HepG2 (cell line): ENCODE measurements at regions not wholly inside any gene's neighbourhood (a gene's known extent, or its start where the extent isn't known, plus 50 kb on each side); places are given as distances from the start of the nearest gene placed in this dataset.

ENCODE experiments used
- ATAC-seq: fragments of 200-7000 bp; cut with Tn5 transposase; 3 replicates; pipeline ENCODE4 v1.9.1; 2020; ENCODE audit warnings: mild to moderate bottlenecking, moderate library complexity
- BruUV-seq: library from RNA; stranded (reverse); fragments of 400-500 nt; replicated peaks from 2 replicates; lab custom pipeline; 2021; lab: Mats Ljungman, UMichigan
- CTCF ChIA-PET: fragments of 300-600 bp; formaldehyde crosslinking; extraction: SDS; loops from one replicate; lab custom pipeline; 2021; ENCODE audit warnings: low total read pairs, inconsistent platforms, low intra/inter-chr PET ratio; lab: Yijun Ruan, JAX
- POLR2A ChIA-PET: fragments of 350-600 bp; sonication (Branson Sonifier 250); formaldehyde crosslinking; loops from one replicate; lab custom pipeline; 2020; ENCODE audit warnings: antibody characterized with exemption, inconsistent platforms; lab: Yijun Ruan, JAX
- DNase-seq: peaks from one replicate; pipeline ENCODE4 v3.0.0-alpha.2; 2015; ENCODE audit warnings: low spot score
- FAIRE-seq: peaks from 3 replicates; lab custom pipeline; 2011; peaks lifted over from hg19 to GRCh38; lab: Jason Lieb, UNC
- H2AFZ ChIP-seq: one replicate; pipeline ENCODE4 v1.6.1; 2011; ENCODE audit warnings: low read length, inconsistent platforms
- H3K27ac ChIP-seq: fragments of 300-600 bp; 3 replicates; pipeline ENCODE4 v1.8.0; 2011; ENCODE audit warnings: mixed run types, mild to moderate bottlenecking, mixed read lengths, low read length, inconsistent platforms; ENCODE audit not compliant: insufficient read depth; ENCODE audit errors: extremely low read length
- H3K27me3 ChIP-seq, 2 experiments: fragments of 200-600 bp in 1 of 2; 2 replicates in 1 of 2; 3 replicates in 1 of 2; pipeline versions ENCODE4 v1.6.0 to v1.8.0; 2011; ENCODE audit warnings: low read length in 2 of 2, mild to moderate bottlenecking in 2 of 2, moderate library complexity in 2 of 2, inconsistent platforms in 1 of 2; ENCODE audit not compliant: insufficient read depth in 2 of 2, control insufficient read depth in 1 of 2
- H3K36me3 ChIP-seq, 2 experiments: fragments of 200-600 bp in 1 of 2; replicated peaks in 1 of 2; 2 replicates in 1 of 2; 3 replicates in 1 of 2; pipeline versions ENCODE4 v1.5.1 to v1.8.0; 2011; ENCODE audit warnings: low read length in 2 of 2, inconsistent platforms in 1 of 2; ENCODE audit not compliant: insufficient read depth in 2 of 2, control insufficient read depth in 1 of 2
- H3K4me1 ChIP-seq: 2 replicates; pipeline ENCODE4 v1.5.1; 2012; ENCODE audit warnings: low read length, inconsistent platforms; ENCODE audit not compliant: insufficient read depth
- H3K4me2 ChIP-seq: 2 replicates; pipeline ENCODE4 v1.6.0; 2011; ENCODE audit warnings: low read depth, low read length, inconsistent platforms
- H3K4me3 ChIP-seq, 3 experiments: fragments of 200-600 bp in 1 of 3; sonication (generic), shearing (Covaris generic) in 1 of 3; replicated peaks in 1 of 3; 2 replicates each; pipeline ENCODE4 v1.5.1; 2011 to 2016; ENCODE audit warnings: low read length in 3 of 3, inconsistent platforms in 2 of 3, low read depth in 2 of 3, mild to moderate bottlenecking in 2 of 3, control low read depth in 1 of 3, mixed read lengths in 1 of 3; ENCODE audit not compliant: insufficient read depth in 1 of 3
- H3K79me2 ChIP-seq: one replicate; pipeline ENCODE4 v1.6.1; 2011; ENCODE audit warnings: low read length, inconsistent platforms; ENCODE audit not compliant: insufficient read depth
- H3K9ac ChIP-seq: 2 replicates; pipeline ENCODE4 v1.6.0; 2011; ENCODE audit warnings: mild to moderate bottlenecking, low read depth, low read length, inconsistent platforms; ENCODE audit not compliant: insufficient read depth
- H3K9me3 ChIP-seq: 2 replicates; pipeline ENCODE4 v1.5.1; 2012; ENCODE audit warnings: mild to moderate bottlenecking, low read length
- H4K20me1 ChIP-seq: 2 replicates; pipeline ENCODE4 v1.6.0; 2011; ENCODE audit warnings: inconsistent platforms, mild to moderate bottlenecking, low read length, moderate library complexity; ENCODE audit not compliant: insufficient read depth
- CHCHD3 ChIP-seq: sonication (generic); formaldehyde crosslinking; IDR thresholded peaks from 2 replicates; pipeline ENCODE4 v1.8.0; 2022; ENCODE audit warnings: mild to moderate bottlenecking, missing genetic modification reagents, moderate library complexity
- EEA1 ChIP-seq: sonication (generic); formaldehyde crosslinking; IDR thresholded peaks from 2 replicates; pipeline ENCODE4 v1.5.1; 2020; ENCODE audit warnings: mild to moderate bottlenecking, missing genetic modification reagents, borderline replicate concordance
- MTA1 ChIP-seq: sonication (generic); formaldehyde crosslinking; IDR thresholded peaks from 2 replicates; pipeline ENCODE4 v1.4.0; 2020; ENCODE audit warnings: missing genetic modification reagents, mild to moderate bottlenecking, borderline replicate concordance
- SIN3B ChIP-seq: fragments of 150-350 bp; IDR thresholded peaks from 2 replicates; pipeline ENCODE4 v1.6.1; 2014; ENCODE audit warnings: low read length
- SOX13 ChIP-seq, 3 experiments: fragments of 450-650 bp in 1 of 3; sonication (generic) in 1 of 3; formaldehyde crosslinking in 1 of 3; IDR thresholded peaks in 2 of 3; conservative IDR thresholded peaks in 1 of 3; 2 replicates each; pipeline versions ENCODE4 v1.5.0 to v1.6.1; 2016 to 2020; ENCODE audit warnings: antibody characterized with exemption in 1 of 3, mild to moderate bottlenecking in 1 of 3, missing compliant biosample characterization in 1 of 3, missing genetic modification reagents in 1 of 3, moderate library complexity in 1 of 3
- TARDBP ChIP-seq: sonication (generic); formaldehyde crosslinking; IDR thresholded peaks from 2 replicates; pipeline ENCODE4 v1.8.0; 2022; ENCODE audit warnings: mild to moderate bottlenecking, missing genetic modification reagents
- ZNF263 ChIP-seq: sonication (generic); formaldehyde crosslinking; IDR thresholded peaks from 2 replicates; pipeline ENCODE4 v1.4.0; 2020; ENCODE audit warnings: missing genetic modification reagents
- ZNF557 ChIP-seq: sonication (generic); formaldehyde crosslinking; IDR thresholded peaks from 2 replicates; pipeline ENCODE4 v1.4.0; 2020; ENCODE audit warnings: missing genetic modification reagents
- ZNF720 ChIP-seq: sonication (generic); formaldehyde crosslinking; IDR thresholded peaks from 2 replicates; pipeline ENCODE4 v1.4.0; 2020; ENCODE audit warnings: missing genetic modification reagents
- ZNF781 ChIP-seq: sonication (generic); formaldehyde crosslinking; IDR thresholded peaks from 2 replicates; pipeline ENCODE4 v1.5.1; 2020; ENCODE audit warnings: borderline replicate concordance, mild to moderate bottlenecking, missing genetic modification reagents; ENCODE audit errors: not compliant biosample characterization
- ZSCAN31 ChIP-seq: sonication (generic); formaldehyde crosslinking; IDR thresholded peaks from 2 replicates; pipeline ENCODE4 v1.5.0; 2020; ENCODE audit warnings: low read depth, mild to moderate bottlenecking, missing genetic modification reagents
- WGBS: methylation state at CpG from one replicate; pipeline ENCODE4 v1.1.6; 2017; ENCODE audit warnings: low lambda C conversion rate; 5-methylcytosine and 5-hydroxymethylcytosine counted together
- in situ Hi-C: cut with HindIII; loops from 2 replicates; pipeline ENCODE4 v1.10.0; 2017; ENCODE audit warnings: low pct_unique_long_range_greater_than_20kb; ENCODE audit not compliant: extremely low pct_ligation_motif_present
- intact Hi-C: fragments of 100-400 bp; cut with micrococcal nuclease; formaldehyde crosslinking; loops from one replicate; pipeline ENCODE4 v1.10.0; 2022; ENCODE audit not compliant: unreplicated experiment
- TF ChIP-seq, protein P1 (sequence below): IDR thresholded peaks from 2 replicates; pipeline ENCODE4 v1.6.1; 2016; ENCODE audit warnings: low read depth, missing genetic modification reagents, missing compliant biosample characterization
- TF ChIP-seq, protein P2 (sequence below): sonication (generic); formaldehyde crosslinking; IDR thresholded peaks from 2 replicates; pipeline ENCODE4 v1.5.1; 2020; ENCODE audit warnings: missing genetic modification reagents, mild to moderate bottlenecking, borderline replicate concordance
- TF ChIP-seq, protein P3 (sequence below): sonication (generic); formaldehyde crosslinking; IDR thresholded peaks from 2 replicates; pipeline ENCODE4 v1.4.0; 2020; ENCODE audit warnings: missing genetic modification reagents, borderline replicate concordance

DNA sequence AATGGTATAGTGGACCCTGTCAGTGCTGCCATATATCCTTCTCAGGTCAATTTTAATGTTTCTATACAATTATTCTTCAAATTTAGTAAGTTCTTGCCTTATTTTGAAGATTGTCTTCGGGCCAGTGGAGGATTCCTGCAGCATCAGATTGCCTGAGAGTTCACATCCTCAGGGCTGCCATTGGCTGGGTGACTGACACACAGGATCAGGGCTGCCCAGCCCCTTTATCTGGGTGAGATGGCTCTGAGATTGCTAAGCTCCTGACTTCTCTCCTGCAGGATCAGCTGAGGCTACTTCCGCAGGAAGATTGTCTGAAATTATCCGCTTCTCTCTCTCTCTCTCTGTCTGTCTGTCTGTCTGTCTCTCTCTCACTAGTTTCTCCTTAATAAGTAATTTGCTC is 567.4 kb downstream of the TSN start:
- Histone ChIP-seq H3K79me2 (no peaks in the 10 kb centered on the region), H2AFZ (no peak overlapping the region), H3K36me3 (no peaks in the 10 kb centered on the region), H3K4me1 (no peaks in the 10 kb centered on the region), H3K4me3 (no peak overlapping the region), H3K27me3 (no peaks in the 10 kb centered on the region), H4K20me1 (no peaks in the 10 kb centered on the region), H3K27ac (no peak overlapping the region), H3K9me3 (no peaks in the 10 kb centered on the region), H3K4me2 (no peak overlapping the region), H3K9ac (no peak overlapping the region)
- BruUV-seq, result no TSS peak
- CTCF ChIA-PET, result no interaction called here
- intact Hi-C loops, result no loop called here
- FAIRE-seq, result no peak
- POLR2A ChIA-PET, result no interaction called here
- in situ Hi-C loops, result no loop called here
- no peak for DNase-seq
- no peak for ATAC-seq
- WGBS, result 54% methylated on average over 3 of the region's 3 CpGs
- no peak for TF ChIP-seq SOX13 (IDR thresholded peaks at IDR 0.05)
- no peak for TF ChIP-seq SOX13 (CRISPR knock-in tag; conservative IDR thresholded peaks at IDR 0.05 in 1 of 2, IDR thresholded peaks at IDR 0.05 in 1 of 2)
- TF ChIP-seq, protein P1, sequence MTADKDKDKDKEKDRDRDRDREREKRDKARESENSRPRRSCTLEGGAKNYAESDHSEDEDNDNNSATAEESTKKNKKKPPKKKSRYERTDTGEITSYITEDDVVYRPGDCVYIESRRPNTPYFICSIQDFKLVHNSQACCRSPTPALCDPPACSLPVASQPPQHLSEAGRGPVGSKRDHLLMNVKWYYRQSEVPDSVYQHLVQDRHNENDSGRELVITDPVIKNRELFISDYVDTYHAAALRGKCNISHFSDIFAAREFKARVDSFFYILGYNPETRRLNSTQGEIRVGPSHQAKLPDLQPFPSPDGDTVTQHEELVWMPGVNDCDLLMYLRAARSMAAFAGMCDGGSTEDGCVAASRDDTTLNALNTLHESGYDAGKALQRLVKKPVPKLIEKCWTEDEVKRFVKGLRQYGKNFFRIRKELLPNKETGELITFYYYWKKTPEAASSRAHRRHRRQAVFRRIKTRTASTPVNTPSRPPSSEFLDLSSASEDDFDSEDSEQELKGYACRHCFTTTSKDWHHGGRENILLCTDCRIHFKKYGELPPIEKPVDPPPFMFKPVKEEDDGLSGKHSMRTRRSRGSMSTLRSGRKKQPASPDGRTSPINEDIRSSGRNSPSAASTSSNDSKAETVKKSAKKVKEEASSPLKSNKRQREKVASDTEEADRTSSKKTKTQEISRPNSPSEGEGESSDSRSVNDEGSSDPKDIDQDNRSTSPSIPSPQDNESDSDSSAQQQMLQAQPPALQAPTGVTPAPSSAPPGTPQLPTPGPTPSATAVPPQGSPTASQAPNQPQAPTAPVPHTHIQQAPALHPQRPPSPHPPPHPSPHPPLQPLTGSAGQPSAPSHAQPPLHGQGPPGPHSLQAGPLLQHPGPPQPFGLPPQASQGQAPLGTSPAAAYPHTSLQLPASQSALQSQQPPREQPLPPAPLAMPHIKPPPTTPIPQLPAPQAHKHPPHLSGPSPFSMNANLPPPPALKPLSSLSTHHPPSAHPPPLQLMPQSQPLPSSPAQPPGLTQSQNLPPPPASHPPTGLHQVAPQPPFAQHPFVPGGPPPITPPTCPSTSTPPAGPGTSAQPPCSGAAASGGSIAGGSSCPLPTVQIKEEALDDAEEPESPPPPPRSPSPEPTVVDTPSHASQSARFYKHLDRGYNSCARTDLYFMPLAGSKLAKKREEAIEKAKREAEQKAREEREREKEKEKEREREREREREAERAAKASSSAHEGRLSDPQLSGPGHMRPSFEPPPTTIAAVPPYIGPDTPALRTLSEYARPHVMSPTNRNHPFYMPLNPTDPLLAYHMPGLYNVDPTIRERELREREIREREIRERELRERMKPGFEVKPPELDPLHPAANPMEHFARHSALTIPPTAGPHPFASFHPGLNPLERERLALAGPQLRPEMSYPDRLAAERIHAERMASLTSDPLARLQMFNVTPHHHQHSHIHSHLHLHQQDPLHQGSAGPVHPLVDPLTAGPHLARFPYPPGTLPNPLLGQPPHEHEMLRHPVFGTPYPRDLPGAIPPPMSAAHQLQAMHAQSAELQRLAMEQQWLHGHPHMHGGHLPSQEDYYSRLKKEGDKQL (CRISPR knock-in tag), result no peak
- no peak for TF ChIP-seq ZSCAN31 (CRISPR knock-in tag)
- no peak for TF ChIP-seq TARDBP
- no peak for TF ChIP-seq ZNF781 (CRISPR knock-in tag)
- TF ChIP-seq, protein P2, sequence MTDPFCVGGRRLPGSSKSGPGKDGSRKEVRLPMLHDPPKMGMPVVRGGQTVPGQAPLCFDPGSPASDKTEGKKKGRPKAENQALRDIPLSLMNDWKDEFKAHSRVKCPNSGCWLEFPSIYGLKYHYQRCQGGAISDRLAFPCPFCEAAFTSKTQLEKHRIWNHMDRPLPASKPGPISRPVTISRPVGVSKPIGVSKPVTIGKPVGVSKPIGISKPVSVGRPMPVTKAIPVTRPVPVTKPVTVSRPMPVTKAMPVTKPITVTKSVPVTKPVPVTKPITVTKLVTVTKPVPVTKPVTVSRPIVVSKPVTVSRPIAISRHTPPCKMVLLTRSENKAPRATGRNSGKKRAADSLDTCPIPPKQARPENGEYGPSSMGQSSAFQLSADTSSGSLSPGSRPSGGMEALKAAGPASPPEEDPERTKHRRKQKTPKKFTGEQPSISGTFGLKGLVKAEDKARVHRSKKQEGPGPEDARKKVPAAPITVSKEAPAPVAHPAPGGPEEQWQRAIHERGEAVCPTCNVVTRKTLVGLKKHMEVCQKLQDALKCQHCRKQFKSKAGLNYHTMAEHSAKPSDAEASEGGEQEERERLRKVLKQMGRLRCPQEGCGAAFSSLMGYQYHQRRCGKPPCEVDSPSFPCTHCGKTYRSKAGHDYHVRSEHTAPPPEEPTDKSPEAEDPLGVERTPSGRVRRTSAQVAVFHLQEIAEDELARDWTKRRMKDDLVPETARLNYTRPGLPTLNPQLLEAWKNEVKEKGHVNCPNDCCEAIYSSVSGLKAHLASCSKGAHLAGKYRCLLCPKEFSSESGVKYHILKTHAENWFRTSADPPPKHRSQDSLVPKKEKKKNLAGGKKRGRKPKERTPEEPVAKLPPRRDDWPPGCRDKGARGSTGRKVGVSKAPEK, result no peak
- TF ChIP-seq CHCHD3 (CRISPR knock-in tag), result no peak
- TF ChIP-seq SIN3B, result no peak
- TF ChIP-seq EEA1 (CRISPR knock-in tag), result no peak
- TF ChIP-seq, protein P3, sequence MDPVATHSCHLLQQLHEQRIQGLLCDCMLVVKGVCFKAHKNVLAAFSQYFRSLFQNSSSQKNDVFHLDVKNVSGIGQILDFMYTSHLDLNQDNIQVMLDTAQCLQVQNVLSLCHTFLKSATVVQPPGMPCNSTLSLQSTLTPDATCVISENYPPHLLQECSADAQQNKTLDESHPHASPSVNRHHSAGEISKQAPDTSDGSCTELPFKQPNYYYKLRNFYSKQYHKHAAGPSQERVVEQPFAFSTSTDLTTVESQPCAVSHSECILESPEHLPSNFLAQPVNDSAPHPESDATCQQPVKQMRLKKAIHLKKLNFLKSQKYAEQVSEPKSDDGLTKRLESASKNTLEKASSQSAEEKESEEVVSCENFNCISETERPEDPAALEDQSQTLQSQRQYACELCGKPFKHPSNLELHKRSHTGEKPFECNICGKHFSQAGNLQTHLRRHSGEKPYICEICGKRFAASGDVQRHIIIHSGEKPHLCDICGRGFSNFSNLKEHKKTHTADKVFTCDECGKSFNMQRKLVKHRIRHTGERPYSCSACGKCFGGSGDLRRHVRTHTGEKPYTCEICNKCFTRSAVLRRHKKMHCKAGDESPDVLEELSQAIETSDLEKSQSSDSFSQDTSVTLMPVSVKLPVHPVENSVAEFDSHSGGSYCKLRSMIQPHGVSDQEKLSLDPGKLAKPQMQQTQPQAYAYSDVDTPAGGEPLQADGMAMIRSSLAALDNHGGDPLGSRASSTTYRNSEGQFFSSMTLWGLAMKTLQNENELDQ (CRISPR knock-in tag), result no peak
- TF ChIP-seq ZNF263 (CRISPR knock-in tag), result no peak
- TF ChIP-seq ZNF720 (CRISPR knock-in tag), result no peak
- TF ChIP-seq MTA1 (CRISPR knock-in tag), result no peak
- TF ChIP-seq ZNF557, result no peak
